ENCODE measurements at regions not wholly inside any gene's neighbourhood (a gene's known extent, or its start where the extent isn't known, plus 50 kb on each side); places are given as distances from the start of the nearest gene placed in this dataset.

DNA sequence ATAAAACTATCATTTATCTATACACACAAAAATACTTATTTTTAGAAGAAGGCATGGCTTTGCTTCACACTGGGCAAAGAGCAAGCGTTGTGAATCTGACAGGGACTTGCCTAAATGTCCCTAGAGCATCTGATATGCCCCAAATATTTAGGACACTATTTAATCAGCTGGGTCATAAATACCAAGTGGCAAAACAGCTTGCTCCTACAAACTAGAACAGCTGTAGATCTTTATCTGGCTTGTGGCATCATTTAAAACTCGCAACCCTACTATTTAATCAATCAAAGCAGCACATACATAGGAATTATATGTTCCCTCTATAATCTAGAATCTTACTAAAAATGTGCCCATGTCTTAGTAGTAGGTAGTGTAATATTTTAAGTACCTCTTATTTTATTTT, 999.5 kb downstream of the JRKL start:
- TF ChIP-seq HDGF (IDR thresholded peaks at IDR 0.05) (no peak), KDM1A (IDR thresholded peaks at IDR 0.05; ENCODE audit: borderline replicate concordance) (no peak), SIN3A (IDR thresholded peaks at IDR 0.05; ENCODE audit: low read depth, low read length) (no peak), EP300 (IDR thresholded peaks at IDR 0.05; ENCODE audit: borderline replicate concordance in 1 of 2, control insufficient read depth in 1 of 2, low read depth in 2 of 2, low read length in 2 of 2) (no peak), POLR2A (IDR thresholded peaks at IDR 0.05; ENCODE audit: low read depth, low read length) (no peak), EZH2 (IDR thresholded peaks at IDR 0.05; ENCODE audit: borderline replicate concordance, control insufficient read depth, low read depth, low read length) (no peak), MXI1 (IDR thresholded peaks at IDR 0.05; ENCODE audit: low read depth, low read length) (no peak), ZZZ3 (IDR thresholded peaks at IDR 0.05; ENCODE audit: control insufficient read depth, insufficient read length, low read depth) (no peak), SUPT20H (IDR thresholded peaks at IDR 0.05; ENCODE audit: borderline replicate concordance, control insufficient read depth, low read depth, low read length) (no peak), EGR1 (IDR thresholded peaks at IDR 0.05; ENCODE audit: borderline replicate concordance in 1 of 2, low read depth in 2 of 2, low read length in 2 of 2) (no peak), POLR2AphosphoS5 (IDR thresholded peaks at IDR 0.05; ENCODE audit: low read length) (no peak)
- TF ChIP-seq, protein P1, sequence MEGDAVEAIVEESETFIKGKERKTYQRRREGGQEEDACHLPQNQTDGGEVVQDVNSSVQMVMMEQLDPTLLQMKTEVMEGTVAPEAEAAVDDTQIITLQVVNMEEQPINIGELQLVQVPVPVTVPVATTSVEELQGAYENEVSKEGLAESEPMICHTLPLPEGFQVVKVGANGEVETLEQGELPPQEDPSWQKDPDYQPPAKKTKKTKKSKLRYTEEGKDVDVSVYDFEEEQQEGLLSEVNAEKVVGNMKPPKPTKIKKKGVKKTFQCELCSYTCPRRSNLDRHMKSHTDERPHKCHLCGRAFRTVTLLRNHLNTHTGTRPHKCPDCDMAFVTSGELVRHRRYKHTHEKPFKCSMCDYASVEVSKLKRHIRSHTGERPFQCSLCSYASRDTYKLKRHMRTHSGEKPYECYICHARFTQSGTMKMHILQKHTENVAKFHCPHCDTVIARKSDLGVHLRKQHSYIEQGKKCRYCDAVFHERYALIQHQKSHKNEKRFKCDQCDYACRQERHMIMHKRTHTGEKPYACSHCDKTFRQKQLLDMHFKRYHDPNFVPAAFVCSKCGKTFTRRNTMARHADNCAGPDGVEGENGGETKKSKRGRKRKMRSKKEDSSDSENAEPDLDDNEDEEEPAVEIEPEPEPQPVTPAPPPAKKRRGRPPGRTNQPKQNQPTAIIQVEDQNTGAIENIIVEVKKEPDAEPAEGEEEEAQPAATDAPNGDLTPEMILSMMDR (IDR thresholded peaks at IDR 0.05 in 2 of 3, conservative IDR thresholded peaks at IDR 0.05 in 1 of 3; ENCODE audit: control insufficient read depth in 2 of 3, extremely low read depth in 1 of 3, insufficient read depth in 1 of 3, low read depth in 3 of 3, low read length in 3 of 3), result no peak
- TF ChIP-seq, protein P2, sequence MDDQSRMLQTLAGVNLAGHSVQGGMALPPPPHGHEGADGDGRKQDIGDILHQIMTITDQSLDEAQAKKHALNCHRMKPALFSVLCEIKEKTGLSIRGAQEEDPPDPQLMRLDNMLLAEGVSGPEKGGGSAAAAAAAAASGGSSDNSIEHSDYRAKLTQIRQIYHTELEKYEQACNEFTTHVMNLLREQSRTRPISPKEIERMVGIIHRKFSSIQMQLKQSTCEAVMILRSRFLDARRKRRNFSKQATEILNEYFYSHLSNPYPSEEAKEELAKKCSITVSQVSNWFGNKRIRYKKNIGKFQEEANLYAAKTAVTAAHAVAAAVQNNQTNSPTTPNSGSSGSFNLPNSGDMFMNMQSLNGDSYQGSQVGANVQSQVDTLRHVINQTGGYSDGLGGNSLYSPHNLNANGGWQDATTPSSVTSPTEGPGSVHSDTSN (IDR thresholded peaks at IDR 0.05; ENCODE audit: insufficient replicate concordance, low read depth, low read length), result no peak

Measured in GM12878 (cell line).